Fibroblast of mammary gland (primary cell): ENCODE measurements at regions not wholly inside any gene's neighbourhood (a gene's known extent, or its start where the extent isn't known, plus 50 kb on each side); places are given as distances from the start of the nearest gene placed in this dataset.

Experiments used
- DNase-seq: peaks from one replicate; pipeline ENCODE4 v3.0.0-alpha.2; 2010; ENCODE audit warnings: low read depth
- H3K4me3 ChIP-seq: 2 replicates; pipeline ENCODE4 v1.5.1; 2011; ENCODE audit warnings: low read depth, mild to moderate bottlenecking, low read length, moderate library complexity; ENCODE audit not compliant: control insufficient read depth
- TF ChIP-seq, protein P1 (sequence below): conservative IDR thresholded peaks from 2 replicates; pipeline ENCODE4 v1.5.1; 2011; ENCODE audit warnings: low read depth, low read length, inconsistent platforms; ENCODE audit not compliant: control insufficient read depth, insufficient read depth

DNA sequence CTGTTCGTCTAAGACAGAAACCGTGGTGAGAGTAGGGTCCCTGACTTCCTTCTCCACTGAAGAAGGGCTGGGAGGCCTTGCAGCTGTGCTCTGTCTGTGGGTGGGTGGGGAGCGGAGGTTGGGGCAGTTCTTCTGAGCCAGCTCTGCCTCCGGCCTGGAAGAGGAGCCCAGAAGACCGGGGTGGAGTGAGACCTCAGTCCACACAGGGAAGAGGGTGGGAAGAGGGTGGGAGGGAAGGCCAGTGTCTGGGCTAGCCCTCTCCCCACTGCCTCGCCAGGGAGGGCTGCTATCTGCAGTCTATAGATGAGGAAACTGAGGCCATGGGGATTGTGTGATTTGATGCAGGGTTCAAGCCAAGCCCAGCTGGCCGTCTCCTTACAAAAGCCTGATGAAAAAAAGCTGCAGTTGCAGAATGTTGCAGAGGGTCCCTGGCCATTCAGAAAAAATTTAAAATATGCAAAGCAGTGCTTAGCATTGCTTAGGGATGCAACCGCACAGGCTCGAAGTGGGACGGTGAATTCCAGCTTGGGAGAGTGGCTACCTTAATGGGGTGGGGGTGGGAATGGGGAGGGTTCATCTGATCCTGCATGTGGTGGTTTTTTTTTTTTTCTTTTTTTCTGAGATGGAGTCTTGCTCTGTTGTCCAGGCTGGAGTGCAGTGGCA is 181.6 kb upstream of the HS6ST1 start:
- TF ChIP-seq, protein P1, sequence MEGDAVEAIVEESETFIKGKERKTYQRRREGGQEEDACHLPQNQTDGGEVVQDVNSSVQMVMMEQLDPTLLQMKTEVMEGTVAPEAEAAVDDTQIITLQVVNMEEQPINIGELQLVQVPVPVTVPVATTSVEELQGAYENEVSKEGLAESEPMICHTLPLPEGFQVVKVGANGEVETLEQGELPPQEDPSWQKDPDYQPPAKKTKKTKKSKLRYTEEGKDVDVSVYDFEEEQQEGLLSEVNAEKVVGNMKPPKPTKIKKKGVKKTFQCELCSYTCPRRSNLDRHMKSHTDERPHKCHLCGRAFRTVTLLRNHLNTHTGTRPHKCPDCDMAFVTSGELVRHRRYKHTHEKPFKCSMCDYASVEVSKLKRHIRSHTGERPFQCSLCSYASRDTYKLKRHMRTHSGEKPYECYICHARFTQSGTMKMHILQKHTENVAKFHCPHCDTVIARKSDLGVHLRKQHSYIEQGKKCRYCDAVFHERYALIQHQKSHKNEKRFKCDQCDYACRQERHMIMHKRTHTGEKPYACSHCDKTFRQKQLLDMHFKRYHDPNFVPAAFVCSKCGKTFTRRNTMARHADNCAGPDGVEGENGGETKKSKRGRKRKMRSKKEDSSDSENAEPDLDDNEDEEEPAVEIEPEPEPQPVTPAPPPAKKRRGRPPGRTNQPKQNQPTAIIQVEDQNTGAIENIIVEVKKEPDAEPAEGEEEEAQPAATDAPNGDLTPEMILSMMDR, result no peak
- no peak for DNase-seq
- no peak overlapping the region for H3K4me3 ChIP-seq

DNA sequence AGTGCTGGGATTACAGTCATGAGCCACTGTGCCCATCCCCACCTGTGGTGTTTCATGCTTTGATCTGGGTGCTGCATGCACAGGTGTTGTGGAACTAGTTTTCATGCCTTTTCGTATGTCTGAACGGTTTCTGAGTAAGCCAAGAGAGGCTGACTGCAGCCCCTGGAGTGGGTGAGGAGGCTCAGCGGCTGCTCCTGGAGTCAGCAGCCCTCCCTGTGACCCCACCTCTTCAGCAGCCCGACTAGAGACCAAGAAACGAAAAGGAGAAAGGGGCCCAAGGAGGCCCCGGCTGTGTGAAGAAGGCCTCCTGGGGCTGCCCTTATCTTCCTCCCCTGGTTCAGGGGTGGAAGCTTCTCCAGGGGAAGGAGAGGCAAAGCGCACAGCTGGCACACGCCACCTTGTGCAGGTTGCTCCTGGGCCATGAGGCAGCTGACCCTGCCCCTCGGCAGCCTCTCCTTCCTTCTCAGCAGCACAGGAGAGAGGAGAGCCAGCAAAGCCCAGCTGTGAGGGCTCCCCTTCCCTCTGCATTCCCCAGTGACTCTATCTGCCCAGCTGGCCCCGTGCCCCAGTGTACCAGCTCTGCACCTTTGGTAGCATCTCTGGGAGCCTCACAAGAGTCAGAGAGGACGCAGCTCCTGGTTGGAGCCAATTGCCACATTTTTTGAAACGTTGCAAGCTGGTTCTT is 182.5 kb upstream of the HS6ST1 start:
- TF ChIP-seq, protein P1, result no peak
- no peak overlapping the region for H3K4me3 ChIP-seq
- DNase-seq, result no peak

DNA sequence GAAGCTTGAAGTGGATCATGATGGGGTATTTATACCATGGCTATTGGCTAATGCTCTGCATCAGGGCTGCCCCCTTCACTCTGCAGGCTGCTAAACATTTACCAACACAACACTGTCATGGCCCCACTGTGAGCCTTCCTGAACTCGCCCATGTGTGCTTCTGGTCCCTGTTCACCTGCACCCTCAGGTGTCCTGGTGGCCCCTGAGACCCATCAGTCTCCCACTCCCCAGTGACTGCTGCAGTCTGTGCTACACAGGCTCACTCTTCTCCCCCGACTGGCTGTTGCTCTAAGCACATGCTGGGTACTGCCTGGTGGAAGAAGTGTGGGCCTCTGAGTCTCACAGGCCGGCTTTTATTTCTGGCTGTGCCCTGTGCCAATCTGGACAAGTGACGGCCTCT is 183.0 kb upstream of the HS6ST1 start:
- TF ChIP-seq, protein P1, result no peak
- DNase-seq, result no peak
- H3K4me3 ChIP-seq, result no peak overlapping the region

DNA sequence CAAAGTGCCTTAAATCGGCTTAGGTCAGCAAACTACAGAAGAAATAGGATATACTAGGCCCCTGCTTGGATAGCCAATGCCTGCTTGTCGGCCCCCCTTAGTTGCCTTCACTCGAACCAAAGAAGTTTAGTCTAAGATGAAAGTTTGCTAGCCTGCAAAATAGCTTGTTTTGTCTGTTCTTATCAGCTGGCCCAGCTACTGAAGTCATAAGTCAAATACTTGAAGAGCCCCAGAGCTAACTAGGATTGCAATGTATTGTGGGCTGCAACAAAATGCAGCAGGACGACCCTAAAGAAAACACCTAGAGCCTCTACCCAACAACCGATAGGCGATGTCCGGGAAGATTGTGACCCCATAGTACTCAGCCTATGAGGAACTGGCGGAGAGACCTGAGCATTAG is 183.5 kb upstream of the HS6ST1 start:
- H3K4me3 ChIP-seq, result no peak overlapping the region
- no peak for DNase-seq
- TF ChIP-seq, protein P1, result no peak

DNA sequence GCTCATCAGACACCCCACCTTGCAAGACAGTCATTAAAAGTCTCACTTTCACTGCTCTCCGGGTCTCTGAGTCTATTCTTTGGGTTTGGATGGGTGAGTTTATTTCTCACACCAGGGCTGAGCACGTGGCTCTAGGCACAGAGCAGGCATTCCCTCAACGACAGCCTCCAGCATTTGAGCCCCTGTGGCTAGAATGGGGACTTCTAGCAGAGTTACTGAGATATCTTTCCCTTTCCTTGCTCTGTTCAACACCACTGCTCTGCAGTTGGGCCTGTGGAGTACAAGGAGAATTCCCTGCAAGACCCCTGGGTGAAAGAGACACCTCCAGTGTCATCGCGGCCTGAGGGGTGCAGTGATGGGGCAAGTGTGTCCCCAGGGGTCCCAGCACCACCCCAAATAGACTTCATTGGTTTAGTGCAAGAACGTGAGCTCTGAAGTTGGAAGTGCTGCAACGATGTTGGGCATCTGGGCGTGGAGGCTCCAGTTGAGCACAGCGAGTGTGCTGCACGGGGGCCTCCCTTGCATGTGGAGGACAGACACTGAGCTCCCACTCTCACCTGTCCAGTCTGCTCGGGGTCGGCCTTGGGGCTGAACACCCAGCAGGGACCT is 184.1 kb upstream of the HS6ST1 start:
- no peak for DNase-seq
- H3K4me3 ChIP-seq, result no peak overlapping the region
- TF ChIP-seq, protein P1, result no peak

DNA sequence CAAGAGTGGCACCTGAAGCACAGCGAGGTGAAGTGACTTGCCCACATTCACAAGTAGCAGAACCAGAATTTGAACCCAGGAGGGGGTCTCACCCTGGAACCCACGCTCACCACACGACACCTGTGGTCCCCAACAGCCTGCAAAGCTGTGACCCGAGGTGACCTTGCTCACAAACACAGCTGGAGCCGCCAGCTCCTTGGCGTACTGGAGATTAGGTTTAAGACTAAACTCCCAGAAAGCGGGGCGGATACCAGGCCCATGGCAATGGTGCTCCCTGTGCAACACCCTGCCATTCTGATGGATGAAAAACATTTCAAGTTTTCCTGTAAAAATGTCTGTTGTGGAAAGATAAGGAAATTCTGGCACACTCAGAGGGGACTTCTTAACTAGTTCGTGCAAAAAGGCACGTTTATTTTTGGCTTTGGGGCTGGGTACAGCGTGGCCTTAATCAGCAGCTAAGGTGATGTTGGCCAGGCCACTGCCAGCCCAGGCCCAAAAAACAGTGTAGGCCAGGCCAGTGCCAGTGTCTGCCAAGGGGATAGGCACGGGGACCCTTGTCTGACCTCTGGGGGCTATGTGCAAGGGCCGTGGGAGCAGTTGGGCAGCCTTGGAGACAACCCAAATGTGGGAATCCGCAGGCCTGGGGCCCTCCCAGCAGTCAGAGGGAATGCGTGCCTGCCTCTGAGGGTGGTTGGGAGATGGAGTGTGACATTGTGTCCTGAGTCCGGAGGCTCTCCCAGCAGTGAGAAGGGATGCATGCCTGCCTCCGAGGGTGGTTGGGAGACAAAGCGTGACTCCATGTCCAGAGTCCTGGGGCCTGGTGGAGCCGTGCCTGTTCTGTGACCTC is 185.0 kb upstream of the HS6ST1 start:
- TF ChIP-seq, protein P1, result no peak
- DNase-seq, result no peak
- H3K4me3 ChIP-seq, result no peak overlapping the region
